ACC112 (cell line): ENCODE measurements at regions not wholly inside any gene's neighbourhood (a gene's known extent, or its start where the extent isn't known, plus 50 kb on each side); places are given as distances from the start of the nearest gene placed in this dataset.

Experiments
- H2AFZ ChIP-seq: fragments of 200-600 bp; sonication (generic); one replicate; pipeline ENCODE4 v1.6.0; 2017; ENCODE audit warnings: antibody characterized with exemption, low read length; ENCODE audit not compliant: unreplicated experiment
- H3K27ac ChIP-seq: fragments of 200-600 bp; sonication (generic); 2 replicates; pipeline ENCODE4 v1.5.1; 2014; ENCODE audit warnings: low read depth, mild to moderate bottlenecking, antibody characterized with exemption, low read length, moderate library complexity
- H3K27me3 ChIP-seq: fragments of 200-600 bp; sonication (generic); 2 replicates; pipeline ENCODE4 v1.6.1; 2014; ENCODE audit warnings: mild to moderate bottlenecking, antibody characterized with exemption, low read length, moderate library complexity, mixed read lengths; ENCODE audit not compliant: insufficient read depth
- H3K36me3 ChIP-seq: fragments of 200-600 bp; sonication (generic); 2 replicates; pipeline ENCODE4 v1.6.1; 2016; ENCODE audit warnings: mild to moderate bottlenecking, antibody characterized with exemption, low read length, moderate library complexity, mixed read lengths; ENCODE audit not compliant: insufficient read depth
- H3K4me1 ChIP-seq: fragments of 200-600 bp; sonication (generic); one replicate; pipeline ENCODE4 v1.6.1; 2016; ENCODE audit warnings: low read length, mixed read lengths; ENCODE audit not compliant: insufficient read depth, unreplicated experiment, control insufficient read depth
- H3K4me3 ChIP-seq: fragments of 200-600 bp; sonication (generic); 2 replicates; pipeline ENCODE4 v1.5.1; 2014; ENCODE audit warnings: mild to moderate bottlenecking, low read depth, low read length
- H3K79me2 ChIP-seq: fragments of 200-600 bp; sonication (generic); one replicate; pipeline ENCODE4 v1.6.0; 2016; ENCODE audit warnings: low read length; ENCODE audit not compliant: control insufficient read depth, unreplicated experiment, insufficient read depth

GRCh38 chr13:78940455-78941130 is 281.6 kb upstream of the OBI1 start:
- Histone ChIP-seq H3K79me2 (no peaks in the 10 kb centered on the region), H2AFZ (no peak overlapping the region), H3K27ac (no peak overlapping the region), H3K27me3 (no peaks in the 10 kb centered on the region), H3K36me3 (no peaks in the 10 kb centered on the region), H3K4me3 (no peak overlapping the region), H3K4me1 (no peaks in the 10 kb centered on the region)

GRCh38 chr13:78934336-78934735 is 275.4 kb upstream of the OBI1 start:
- no peaks in the 10 kb centered on the region for H3K36me3 ChIP-seq
- no peak overlapping the region for H3K4me3 ChIP-seq
- H3K4me1 ChIP-seq = no peaks in the 10 kb centered on the region
- no peak overlapping the region for H3K27ac ChIP-seq
- no peaks in the 10 kb centered on the region for H3K27me3 ChIP-seq
- H2AFZ ChIP-seq = no peak overlapping the region
- H3K79me2 ChIP-seq = no peaks in the 10 kb centered on the region

- no peaks in the 10 kb centered on the region for H3K27me3 ChIP-seq
- H3K4me3 ChIP-seq = no peak overlapping the region
- H3K36me3 ChIP-seq = no peaks in the 10 kb centered on the region
- H3K79me2 ChIP-seq = no peaks in the 10 kb centered on the region
- no peaks in the 10 kb centered on the region for H3K4me1 ChIP-seq
- H2AFZ ChIP-seq = no peak overlapping the region
- no peak overlapping the region for H3K27ac ChIP-seq
Measured at GRCh38 chr13:78915015-78915414, 256.1 kb upstream of the OBI1 start.

- Histone ChIP-seq H3K4me1 (no peaks in the 10 kb centered on the region), H3K79me2 (no peaks in the 10 kb centered on the region), H3K36me3 (no peaks in the 10 kb centered on the region), H3K27ac (no peak overlapping the region), H3K4me3 (no peak overlapping the region), H2AFZ (no peak overlapping the region), H3K27me3 (no peaks in the 10 kb centered on the region)
Measured at GRCh38 chr13:78913656-78914055, 254.7 kb upstream of the OBI1 start.

- Histone ChIP-seq H3K79me2 (no peaks in the 10 kb centered on the region), H3K27me3 (no peaks in the 10 kb centered on the region), H3K36me3 (no peaks in the 10 kb centered on the region), H3K27ac (no peak overlapping the region), H2AFZ (no peak overlapping the region), H3K4me3 (no peak overlapping the region), H3K4me1 (no peaks in the 10 kb centered on the region)
Measured at GRCh38 chr13:78910147-78910546, 251.2 kb upstream of the OBI1 start.

- Histone ChIP-seq H3K36me3 (no peaks in the 10 kb centered on the region), H3K4me3 (no peak overlapping the region), H3K79me2 (no peaks in the 10 kb centered on the region), H2AFZ (no peak overlapping the region), H3K27ac (no peak overlapping the region), H3K4me1 (no peaks in the 10 kb centered on the region), H3K27me3 (no peaks in the 10 kb centered on the region)
Measured at GRCh38 chr13:78909276-78909675, 250.3 kb upstream of the OBI1 start.

- no peak overlapping the region for H2AFZ ChIP-seq
Measured at GRCh38 chr13:78907006-78907405, 248.1 kb upstream of the OBI1 start.

GRCh38 chr13:78897200-78897599 is 238.2 kb upstream of the OBI1 start:
- Histone ChIP-seq H3K27me3 (no peaks in the 10 kb centered on the region), H3K79me2 (no peaks in the 10 kb centered on the region), H3K4me3 (no peak overlapping the region)

More at GRCh38 chr13:78907006-78907405, 248.1 kb upstream of the OBI1 start:
- Histone ChIP-seq H3K79me2 (no peaks in the 10 kb centered on the region), H3K36me3 (no peaks in the 10 kb centered on the region), H3K27me3 (no peaks in the 10 kb centered on the region), H3K4me1 (no peaks in the 10 kb centered on the region), H3K27ac (no peak overlapping the region), H3K4me3 (no peak overlapping the region)

GRCh38 chr13:78884571-78884970 is 225.6 kb upstream of the OBI1 start:
- Histone ChIP-seq H3K36me3 (no peaks in the 10 kb centered on the region), H3K27me3 (no peaks in the 10 kb centered on the region), H2AFZ (no peak overlapping the region), H3K4me1 (no peaks in the 10 kb centered on the region), H3K4me3 (no peak overlapping the region), H3K27ac (no peak overlapping the region), H3K79me2 (no peaks in the 10 kb centered on the region)

More at GRCh38 chr13:78897200-78897599, 238.2 kb upstream of the OBI1 start:
- H3K4me1 ChIP-seq = no peaks in the 10 kb centered on the region
- H3K27ac ChIP-seq = no peak overlapping the region
- H2AFZ ChIP-seq = no peak overlapping the region
- no peaks in the 10 kb centered on the region for H3K36me3 ChIP-seq

GRCh38 chr13:78881751-78882150 is 222.8 kb upstream of the OBI1 start:
- no peak overlapping the region for H3K27ac ChIP-seq
- no peaks in the 10 kb centered on the region for H3K4me1 ChIP-seq
- H3K4me3 ChIP-seq = no peak overlapping the region
- no peaks in the 10 kb centered on the region for H3K27me3 ChIP-seq
- no peak overlapping the region for H2AFZ ChIP-seq
- H3K36me3 ChIP-seq = no peaks in the 10 kb centered on the region
- no peaks in the 10 kb centered on the region for H3K79me2 ChIP-seq

GRCh38 chr13:78881054-78881453 is 222.1 kb upstream of the OBI1 start:
- Histone ChIP-seq H3K36me3 (no peaks in the 10 kb centered on the region), H3K27ac (no peak overlapping the region), H3K79me2 (no peaks in the 10 kb centered on the region), H3K4me1 (no peaks in the 10 kb centered on the region), H3K4me3 (no peak overlapping the region), H3K27me3 (no peaks in the 10 kb centered on the region), H2AFZ (no peak overlapping the region)
